GM19467 (cell line): ENCODE measurements at regions not wholly inside any gene's neighbourhood (a gene's known extent, or its start where the extent isn't known, plus 50 kb on each side); places are given as distances from the start of the nearest gene placed in this dataset.

Experiments used
- ATAC-seq: cut with Tn5 transposase; IDR thresholded peaks from one replicate; pipeline ENCODE4 v1.9.1; 2021; ENCODE audit warnings: mild to moderate bottlenecking, moderate library complexity; ENCODE audit not compliant: unreplicated experiment

DNA sequence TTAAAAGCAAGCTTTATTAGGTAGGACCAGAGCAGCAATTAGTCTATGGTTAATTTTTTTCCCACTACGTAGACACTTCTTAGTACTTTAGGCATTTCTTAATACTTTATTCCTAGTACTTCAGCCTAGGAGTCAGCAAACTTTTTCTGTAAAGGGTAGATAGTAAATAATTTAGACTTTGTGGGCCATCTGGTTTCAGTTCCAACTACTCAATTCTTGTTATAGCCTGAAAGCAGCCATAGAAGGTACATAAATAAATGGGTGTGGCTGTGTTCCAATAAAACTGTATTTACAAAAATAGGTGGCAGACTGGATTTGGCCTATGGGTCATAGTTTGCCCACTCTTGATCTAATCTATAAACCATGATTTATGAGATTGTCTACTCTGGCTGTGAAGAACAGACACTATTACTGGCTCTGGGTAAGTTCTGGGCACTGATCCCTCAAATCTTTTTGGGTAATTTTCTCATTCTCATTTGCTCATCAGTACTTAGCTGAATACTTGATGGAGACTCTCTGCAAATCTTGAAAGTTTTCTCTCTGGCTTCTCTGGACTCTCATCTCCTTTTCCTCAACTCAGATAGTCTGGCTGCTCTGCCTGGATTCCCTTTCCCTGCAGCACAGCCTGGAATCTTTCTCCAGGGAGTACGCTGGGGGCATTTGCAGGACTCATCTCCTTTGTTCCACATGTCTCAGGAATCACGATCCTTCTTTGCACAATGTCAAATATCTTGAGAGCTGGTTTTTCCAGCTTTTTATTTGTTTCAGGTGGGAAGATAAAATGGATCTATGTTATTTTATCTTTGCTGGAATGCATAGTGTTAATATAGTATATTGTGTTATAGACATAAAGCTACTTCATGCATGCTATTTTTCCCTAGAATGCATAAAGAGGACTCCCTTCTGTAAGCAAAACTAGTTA lies 524.8 kb upstream of the TBL1XR1 start:
- no peak for ATAC-seq

GRCh38 chr3:177724020-177724638 lies 526.8 kb upstream of the TBL1XR1 start:
- ATAC-seq: no peak

GRCh38 chr3:177725165-177725564 lies 527.9 kb upstream of the TBL1XR1 start:
- ATAC-seq: no peak

DNA sequence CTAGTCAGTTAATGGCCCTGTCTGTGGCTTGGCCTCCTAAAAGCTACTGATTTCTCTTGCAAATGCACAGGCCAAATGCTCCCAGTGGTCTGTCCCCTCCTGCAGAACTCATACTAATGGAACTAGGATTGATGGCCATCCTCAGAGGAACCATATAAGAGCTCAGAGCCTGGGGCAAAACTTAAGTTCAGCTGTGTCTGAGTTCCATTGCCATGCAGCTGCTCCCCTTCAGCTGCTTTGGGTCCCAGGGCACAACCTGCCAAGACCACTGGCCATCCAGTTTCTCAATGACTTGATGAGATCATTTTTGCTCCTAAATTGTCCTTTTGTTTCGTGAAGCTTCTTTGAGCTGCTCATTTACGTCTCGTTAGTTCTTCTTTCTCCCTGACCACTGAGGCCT lies 529.5 kb upstream of the TBL1XR1 start:
- ATAC-seq: no peak

DNA sequence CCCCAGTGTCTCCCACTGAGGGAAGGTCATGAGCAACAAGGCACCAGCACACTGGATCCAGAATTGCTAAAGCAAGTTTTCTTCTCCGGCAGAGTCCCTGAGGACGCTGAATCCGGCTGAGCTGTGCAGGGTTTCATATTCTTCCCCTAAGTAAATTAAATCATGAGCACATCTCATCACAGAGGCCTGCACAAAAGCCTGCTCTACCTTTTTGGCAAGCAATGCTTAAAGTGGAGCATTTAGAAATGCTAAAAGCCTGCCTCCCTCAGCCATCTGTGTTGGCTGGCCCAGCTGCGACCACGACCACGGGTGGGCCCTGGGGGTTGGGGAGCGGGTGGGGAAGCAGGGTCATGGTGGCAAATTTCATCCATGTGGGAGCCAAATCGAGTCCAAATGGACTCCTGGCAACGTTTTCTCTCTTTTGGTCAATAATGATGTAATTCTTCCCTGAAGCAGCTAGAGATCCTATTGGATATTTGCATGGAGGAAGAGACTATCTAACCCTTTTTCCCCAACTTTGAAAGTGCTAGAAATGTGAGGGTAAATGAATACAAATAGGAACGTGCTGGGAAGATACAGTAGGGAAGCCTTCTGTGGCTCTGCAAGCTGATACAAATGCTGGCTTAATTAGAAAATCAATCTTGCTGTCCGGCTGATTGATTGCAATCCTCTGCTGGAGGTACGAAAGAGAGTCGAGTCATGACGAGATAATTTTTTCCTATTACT lies 532.8 kb upstream of the TBL1XR1 start:
- ATAC-seq: no peak

DNA sequence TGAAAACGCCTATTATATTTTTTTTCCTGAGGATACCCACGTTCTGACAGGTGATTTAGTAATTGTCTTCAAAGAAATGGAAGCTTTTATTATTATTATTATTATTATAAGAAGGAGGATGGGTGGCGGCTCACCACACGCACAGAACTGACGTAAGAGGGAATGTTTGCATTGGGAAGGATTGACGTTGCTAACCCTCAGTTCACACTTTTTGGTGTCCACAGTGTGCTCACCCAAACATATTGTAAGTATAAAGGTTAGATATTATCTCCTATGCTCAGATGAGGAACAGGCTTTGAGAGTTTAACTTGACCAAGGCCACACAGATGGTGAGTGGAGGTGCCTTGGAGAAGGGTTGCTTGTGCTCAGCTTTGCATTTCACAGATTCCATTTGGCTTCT lies 533.5 kb upstream of the TBL1XR1 start:
- no peak for ATAC-seq

GRCh38 chr3:177731644-177732268 lies 534.5 kb upstream of the TBL1XR1 start:
- no peak for ATAC-seq

GRCh38 chr3:177733233-177733632 lies 536.0 kb upstream of the TBL1XR1 start:
- ATAC-seq: no peak

- ATAC-seq: no peak
Observed at GRCh38 chr3:177733936-177734335, 536.7 kb upstream of the TBL1XR1 start.

- ATAC-seq: no peak
Observed at GRCh38 chr3:177735431-177735830, 538.1 kb upstream of the TBL1XR1 start.

- no peak for ATAC-seq
Observed at GRCh38 chr3:177739461-177739860, 542.2 kb upstream of the TBL1XR1 start.

- no peak for ATAC-seq
Observed at GRCh38 chr3:177740254-177740653, 543.0 kb upstream of the TBL1XR1 start.

- no peak for ATAC-seq
Observed at GRCh38 chr3:177742273-177742672, 545.0 kb upstream of the TBL1XR1 start.

- no peak for ATAC-seq
Observed at GRCh38 chr3:177743173-177743890, 546.0 kb upstream of the TBL1XR1 start.

DNA sequence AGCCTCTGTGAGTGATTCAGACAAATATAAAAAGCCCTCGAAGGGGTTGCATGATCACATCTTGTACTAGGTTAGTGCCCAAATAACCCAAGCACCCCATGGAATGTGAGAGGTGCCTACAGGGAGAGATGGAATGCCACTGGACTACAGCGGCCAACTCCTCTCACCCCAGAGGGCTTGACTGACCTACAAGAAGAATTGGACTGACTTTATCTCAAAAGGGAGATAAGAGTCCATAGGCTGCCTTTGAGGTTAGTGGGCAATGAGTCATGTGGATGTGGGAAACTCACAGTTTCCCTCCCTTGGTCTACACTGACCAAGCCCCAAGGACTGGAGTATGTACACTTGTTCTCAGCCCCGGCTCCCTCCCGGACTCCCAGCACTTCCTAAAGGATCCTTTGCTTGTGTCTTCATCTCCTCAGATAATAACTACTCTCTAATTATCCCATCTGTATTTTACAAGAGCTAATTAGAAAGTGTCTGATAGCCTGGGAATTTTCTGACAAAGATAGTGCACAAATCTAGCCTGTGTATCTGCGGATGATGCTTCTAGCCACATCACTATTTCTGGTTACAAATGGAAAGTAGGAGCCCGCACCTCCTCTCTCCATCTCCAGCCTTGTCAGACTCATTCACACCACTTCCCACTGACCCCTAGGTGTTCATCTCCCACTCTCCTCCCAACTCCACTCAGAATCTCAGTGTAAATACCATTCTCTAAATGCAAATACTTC lies 547.8 kb upstream of the TBL1XR1 start:
- no peak for ATAC-seq

GRCh38 chr3:177745607-177746005 lies 548.3 kb upstream of the TBL1XR1 start:
- no peak for ATAC-seq

- no peak for ATAC-seq
Observed at GRCh38 chr3:177746337-177746933, 549.2 kb upstream of the TBL1XR1 start.

DNA sequence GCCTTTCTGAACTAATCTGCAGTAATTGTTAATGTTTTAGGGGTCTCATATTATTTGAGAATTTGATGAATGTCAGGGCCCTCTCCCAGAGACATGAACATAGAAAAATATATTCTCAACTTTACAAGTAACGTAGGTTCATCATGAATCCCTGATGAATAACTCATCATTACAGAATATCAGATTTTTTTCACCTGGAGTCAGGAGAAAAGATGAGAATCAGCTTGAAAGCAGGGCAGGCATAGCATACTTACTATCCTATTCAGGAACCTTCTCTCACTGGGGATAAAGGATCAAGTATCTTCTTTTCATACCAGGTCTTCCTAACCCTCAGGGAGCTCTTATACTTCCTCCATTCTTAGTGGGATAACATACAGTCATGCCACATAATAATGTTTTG lies 552.6 kb upstream of the TBL1XR1 start:
- ATAC-seq: no peak

DNA sequence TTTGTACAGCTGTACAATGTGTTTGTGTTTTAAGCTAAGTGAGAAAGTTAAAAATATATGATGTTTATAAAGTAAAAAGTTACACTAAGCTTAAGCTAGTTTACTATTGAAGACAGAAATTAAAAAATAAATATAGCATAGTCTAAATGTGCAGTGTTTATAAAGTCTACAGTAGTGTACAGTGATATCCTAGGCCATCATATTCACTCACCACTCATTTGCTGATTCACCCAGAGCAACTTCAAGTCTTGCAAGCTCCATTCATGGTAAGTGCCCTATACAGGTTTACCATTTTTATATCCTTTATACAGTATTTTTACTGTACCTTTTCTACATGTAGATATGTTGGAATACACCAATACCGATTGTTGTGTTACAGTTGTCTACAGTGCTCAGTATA lies 553.2 kb upstream of the TBL1XR1 start:
- no peak for ATAC-seq

DNA sequence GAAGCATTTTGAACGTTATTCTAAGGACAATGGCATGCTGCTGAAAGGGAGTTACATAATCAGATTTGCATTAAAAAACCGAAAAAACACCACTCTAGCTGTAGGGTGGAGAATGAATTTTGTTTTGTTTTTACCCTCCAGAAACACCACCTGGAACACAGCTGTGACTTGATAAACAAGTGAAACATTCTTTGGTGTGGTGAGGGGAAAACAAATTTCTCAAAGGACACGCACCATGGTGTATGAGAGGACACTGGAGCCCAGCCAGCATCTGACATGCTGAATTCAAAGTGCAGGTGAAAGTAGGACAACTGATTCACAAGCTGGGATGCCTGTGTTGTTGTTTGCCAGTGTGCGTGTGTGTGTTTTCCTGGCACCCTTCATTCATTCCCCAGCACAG lies 554.5 kb upstream of the TBL1XR1 start:
- no peak for ATAC-seq
